Lung microvascular endothelial cell (primary cell): ENCODE measurements at regions not wholly inside any gene's neighbourhood (a gene's known extent, or its start where the extent isn't known, plus 50 kb on each side); places are given as distances from the start of the nearest gene placed in this dataset.

ENCODE experiments used
- DNase-seq, 2 donors: peaks; one replicate each; pipeline versions ENCODE4 v3.0.0 to v3.0.0-alpha.2; 2010; ENCODE audit warnings: low read depth in 2 of 2

DNA sequence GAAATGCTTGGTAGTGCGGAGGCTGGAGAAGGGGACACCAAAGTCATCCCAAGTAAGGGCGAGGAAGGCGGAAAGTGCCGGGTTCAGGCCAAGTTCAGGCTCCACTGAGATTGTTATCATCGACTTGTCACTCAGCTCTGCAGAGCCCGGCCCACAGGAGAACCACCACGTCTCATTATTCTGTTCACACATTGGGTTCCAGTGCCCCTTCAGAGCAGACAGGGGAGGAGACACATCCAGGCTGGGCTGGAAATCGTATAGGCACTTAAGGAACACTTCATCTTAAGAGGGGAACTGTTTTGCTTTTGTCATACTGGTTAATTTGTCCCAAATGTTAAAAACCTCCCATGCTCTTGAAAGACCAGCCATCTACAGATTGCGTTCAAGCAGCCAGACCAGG, 118.3 kb upstream of the ADAMTS18 start:
- DNase-seq = no peak

GRCh38 chr16:77555126-77555525, 120.3 kb upstream of the ADAMTS18 start:
- no peak for DNase-seq

DNA sequence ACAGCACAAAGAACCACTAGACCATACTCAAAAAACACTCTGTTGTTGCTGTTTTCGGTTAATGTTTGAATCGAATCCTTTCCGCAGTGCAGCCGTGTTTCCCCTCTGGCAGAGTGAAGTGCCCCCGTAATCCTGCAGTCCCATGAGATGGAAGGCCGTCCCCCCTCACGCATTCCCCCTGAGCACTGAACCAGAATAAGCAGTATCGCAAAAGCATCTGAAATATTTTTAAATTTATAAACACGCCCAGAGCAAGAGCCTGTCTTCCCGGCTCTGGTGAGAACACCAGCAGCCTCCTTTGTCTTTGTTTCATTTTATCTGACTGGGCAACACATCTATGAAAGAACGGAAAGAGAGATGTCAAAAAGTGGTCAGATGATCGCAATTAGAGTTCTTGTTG, 121.0 kb upstream of the ADAMTS18 start:
- no peak for DNase-seq

DNA sequence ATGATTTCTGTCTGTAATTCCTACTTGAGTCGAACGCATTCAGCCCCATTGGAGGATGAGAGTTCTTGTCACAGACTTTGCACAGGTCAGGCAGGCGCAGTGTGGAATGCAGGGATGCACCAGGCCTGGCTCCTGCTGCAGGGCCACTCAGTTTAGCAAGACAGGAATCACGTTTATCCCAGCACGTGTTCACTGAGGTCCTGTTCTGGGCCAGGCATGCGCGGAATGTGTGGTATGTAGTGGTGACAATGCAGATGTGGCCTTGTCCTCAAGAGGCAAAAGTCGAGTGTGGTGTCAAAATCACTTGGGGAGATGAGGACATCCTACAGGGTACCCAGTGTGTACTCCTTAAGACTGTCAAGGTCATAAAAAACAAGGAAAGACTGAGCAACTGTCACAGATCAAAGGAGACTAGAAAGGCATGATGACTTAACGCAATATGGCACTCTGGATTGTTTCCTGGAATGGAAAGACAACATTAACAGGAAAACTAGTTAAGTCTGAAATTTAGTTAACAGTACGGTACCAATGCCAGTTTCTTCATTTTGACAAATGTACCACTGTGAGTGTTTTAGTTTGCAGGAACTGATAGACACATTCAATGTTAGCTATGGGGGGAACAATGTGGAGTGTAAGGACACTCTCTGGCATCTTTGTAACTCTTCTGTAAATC, 121.5 kb upstream of the ADAMTS18 start:
- DNase-seq = no peak

DNA sequence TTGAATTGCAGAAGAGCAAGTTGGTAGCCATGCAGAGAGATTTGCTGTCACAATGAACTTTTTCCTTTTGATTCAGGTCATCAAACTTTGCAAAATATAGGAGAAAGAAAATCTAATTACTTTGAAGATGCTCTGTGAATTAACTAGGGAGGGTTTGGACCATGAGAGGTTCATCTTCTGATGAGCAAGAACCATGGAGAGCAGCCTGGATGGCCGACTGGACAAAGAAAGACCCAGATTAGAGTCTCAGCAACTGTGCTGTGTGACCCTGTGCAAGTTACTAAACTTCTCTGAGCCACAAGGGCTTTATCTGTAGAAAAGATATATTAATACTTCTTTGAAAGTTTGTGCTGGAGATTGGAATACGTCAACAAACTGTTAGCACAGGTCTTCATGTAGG, 122.6 kb upstream of the ADAMTS18 start:
- DNase-seq = no peak

GRCh38 chr16:77558786-77559185, 124.0 kb upstream of the ADAMTS18 start:
- no peak for DNase-seq

GRCh38 chr16:77562497-77562896, 127.7 kb upstream of the ADAMTS18 start:
- no peak for DNase-seq

DNA sequence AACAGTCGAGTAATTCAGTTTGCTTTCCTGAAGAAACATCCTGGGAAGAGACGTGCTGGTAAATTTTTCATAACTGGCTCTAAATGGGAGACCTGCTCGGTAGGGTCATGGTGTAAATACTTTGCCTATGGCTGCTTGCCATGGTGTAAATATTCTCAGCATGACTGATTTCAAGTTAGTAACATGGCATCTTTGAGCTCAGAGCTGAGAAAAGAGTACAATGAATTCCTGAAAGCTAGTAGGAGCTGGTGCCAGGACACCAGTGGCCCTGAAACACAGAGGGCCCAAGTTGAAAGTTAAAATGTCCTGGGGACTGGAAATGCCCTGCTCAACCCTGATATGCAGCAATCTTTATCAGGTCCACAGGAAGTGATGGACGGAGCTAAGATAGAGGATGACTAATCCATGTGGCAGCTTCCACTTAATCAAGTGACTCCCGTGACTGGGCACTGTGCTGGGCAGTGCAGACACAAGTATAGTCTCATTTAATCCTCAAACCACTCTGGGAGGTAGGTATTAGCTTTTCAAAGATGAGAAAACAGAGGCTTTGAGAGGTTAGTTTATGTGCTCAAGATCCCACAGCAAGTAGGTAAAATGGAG, 130.1 kb upstream of the ADAMTS18 start:
- DNase-seq = peak; percentile 46 to 54

DNA sequence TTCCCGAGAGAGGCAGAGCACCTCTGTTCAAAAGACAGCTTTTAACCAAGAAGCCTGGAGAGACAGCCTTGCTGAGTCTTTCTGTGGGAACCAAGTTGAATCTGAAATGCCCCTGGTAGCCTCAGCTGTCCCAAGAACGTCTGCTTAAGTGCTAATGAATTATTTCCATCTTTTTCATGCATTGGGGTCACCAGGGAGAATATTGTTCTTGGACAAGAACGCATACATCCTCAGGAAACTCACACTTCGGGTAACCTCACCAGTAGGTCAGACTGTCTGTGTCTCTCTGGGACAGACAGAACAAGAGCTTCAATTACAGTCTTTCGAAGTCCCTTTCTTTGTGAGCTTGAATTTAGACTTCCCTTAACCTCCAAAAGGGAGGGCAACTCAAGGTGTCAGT, 134.6 kb upstream of the ADAMTS18 start:
- peak; percentile 66 to 78 for DNase-seq

GRCh38 chr16:77570574-77570973, 135.7 kb upstream of the ADAMTS18 start:
- peak in 1 of 2 donors; percentile 85 for DNase-seq

GRCh38 chr16:77571115-77571862, 136.5 kb upstream of the ADAMTS18 start:
- no peak for DNase-seq

DNA sequence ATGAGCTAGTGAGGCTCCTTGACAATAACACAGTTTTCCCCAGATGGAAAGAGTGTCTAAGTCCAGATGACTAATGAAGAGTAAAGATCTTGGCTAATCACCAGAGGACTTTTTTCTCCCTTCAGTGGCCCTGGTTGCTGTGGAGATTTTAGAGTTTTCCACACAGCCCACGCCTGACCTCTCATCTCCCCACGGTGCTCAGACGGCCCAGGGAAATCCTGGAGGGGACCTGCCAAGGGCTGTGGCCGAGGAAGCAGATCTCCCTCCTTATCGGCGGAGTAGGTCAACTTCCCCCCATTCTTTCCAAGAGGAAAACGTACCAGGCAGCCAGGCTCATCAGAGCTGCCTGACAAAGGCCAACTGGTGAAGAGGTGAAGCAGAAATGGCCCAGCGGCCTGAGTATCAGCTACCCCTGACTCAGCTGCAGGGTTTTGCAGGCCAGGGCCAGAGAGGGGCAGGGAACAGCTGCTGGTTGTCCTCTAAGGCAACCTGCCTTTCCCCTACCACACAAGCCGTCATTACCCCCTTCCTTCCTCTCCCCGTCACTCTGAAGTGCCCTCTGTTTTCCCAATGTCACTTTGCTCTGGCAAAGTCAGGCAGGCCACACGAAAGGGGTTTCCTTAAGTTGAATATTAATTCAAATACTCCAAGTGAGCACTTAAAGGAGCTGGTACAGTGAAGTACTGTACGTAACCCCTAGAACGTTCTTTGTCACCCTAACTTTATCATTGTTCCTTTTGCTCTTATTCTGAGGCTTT, 140.2 kb upstream of the ADAMTS18 start:
- DNase-seq = peak; percentile 90 to 93

GRCh38 chr16:77579351-77579891, 142.9 kb upstream of the NUDT7 start:
- DNase-seq = peak; percentile 59 to 66

- no peak for DNase-seq
Measured at GRCh38 chr16:77581706-77582105, 140.6 kb upstream of the NUDT7 start.

DNA sequence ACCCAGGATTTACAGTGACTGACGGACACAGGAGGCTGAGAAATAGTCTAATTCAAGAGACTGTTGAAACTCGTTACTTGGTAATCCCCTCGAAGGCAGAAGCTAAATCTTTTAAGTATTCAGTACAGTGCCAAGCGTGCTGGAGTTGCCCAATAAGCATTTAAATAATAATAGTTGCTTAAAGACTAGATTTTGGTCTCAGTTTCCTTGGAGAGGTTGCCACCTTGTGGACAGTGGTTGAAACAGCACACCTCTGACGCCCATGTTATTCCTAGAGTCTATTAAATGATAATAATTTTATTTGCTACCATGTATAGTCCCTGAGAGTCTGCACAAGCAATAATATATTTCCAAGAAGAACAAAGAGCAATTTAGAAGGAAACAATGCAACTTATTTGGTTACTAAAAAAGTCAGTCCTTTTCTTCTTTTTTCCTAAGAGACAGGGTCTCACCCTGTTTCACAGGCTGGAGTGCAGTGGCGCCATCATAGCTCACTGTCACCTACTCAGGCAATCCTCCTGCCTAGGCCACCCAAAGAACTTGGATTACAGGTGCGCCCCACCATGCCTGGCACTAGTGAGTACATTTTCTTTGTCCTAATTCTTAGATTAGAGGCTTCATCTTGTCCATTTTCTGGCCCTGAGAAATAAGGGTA, 138.0 kb upstream of the NUDT7 start:
- DNase-seq = peak; percentile 87 to 89

GRCh38 chr16:77585379-77586251, 136.7 kb upstream of the NUDT7 start:
- peak; percentile 98 to 100 for DNase-seq

GRCh38 chr16:77588389-77588788, 133.9 kb upstream of the NUDT7 start:
- DNase-seq = no peak

GRCh38 chr16:77589071-77589765, 133.1 kb upstream of the NUDT7 start:
- no peak for DNase-seq

DNA sequence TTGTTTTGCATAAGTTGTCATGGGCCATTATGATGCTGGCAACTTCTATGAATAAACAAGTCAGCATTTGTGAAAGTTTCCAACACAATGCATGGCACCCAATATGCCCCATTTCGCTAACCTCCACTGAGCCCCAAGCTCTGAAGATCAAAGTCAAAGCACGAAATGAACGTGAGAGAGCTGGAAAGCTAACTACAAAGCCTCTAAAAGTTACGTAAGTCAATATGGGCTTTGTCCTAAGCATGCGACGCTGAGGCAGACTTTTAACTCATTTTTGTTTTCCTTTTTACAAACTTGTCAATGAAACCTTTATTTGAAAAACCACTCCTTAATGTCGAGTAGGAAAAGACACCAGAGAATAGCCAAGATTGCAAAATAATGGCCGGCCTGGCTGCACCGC, 131.6 kb upstream of the NUDT7 start:
- DNase-seq = no peak

DNA sequence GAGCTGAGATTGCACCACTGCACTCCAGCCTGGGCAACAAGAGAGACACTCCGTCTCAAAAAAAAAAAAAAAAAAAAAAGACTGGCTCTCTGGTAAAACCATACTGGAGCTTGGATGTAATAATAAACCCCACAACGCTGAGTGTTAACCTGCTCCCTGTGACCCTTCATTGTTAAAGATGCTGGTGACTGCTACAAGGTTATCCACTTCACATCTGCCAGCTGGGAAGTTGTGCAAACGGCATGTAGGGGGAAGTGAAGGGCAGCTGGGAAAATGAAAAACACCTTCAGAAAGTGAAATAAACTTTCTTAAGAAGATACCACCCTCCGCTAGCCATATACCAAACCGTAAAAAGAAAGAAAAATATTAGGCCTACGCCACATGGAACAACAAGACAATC, 131.0 kb upstream of the NUDT7 start:
- peak in 1 of 2 donors; percentile 91 for DNase-seq
